Heart left ventricle (tissue), 13 donors: ENCODE measurements at regions not wholly inside any gene's neighbourhood (a gene's known extent, or its start where the extent isn't known, plus 50 kb on each side); places are given as distances from the start of the nearest gene placed in this dataset.

Source experiments
- POLR2A ChIP-seq, 2 donors: fragments of 450-650 bp; IDR thresholded peaks; one replicate each; pipeline ENCODE4 v1.6.1; 2017; ENCODE audit warnings: antibody characterized with exemption in 2 of 2, mild to moderate bottlenecking in 2 of 2, moderate library complexity in 2 of 2
- TF ChIP-seq, protein P1 (sequence below), 12 donors: fragments of 200-600 bp; sonication (generic) in 4 of 12; IDR thresholded peaks; one replicate each; pipeline versions ENCODE4 v1.5.0 to v1.8.0; 2018 to 2022; ENCODE audit warnings: antibody characterized with exemption in 12 of 12, mild to moderate bottlenecking in 5 of 12
- donor health status: ischemic (EF 13 %, LVEDD 7.1; RV severe dilation, severe dysfunction).
- donor health status: DM: no; HTN: yes; CAD: no.
- donor health status: DM: no; HTN: no; CAD: no.
- donor health status: ischemic (EF 25% LVEDD 6.9; RV normal size, moderate dysfunction).
- donor health status: ischemic (EF 25% LVEDD 5.7; RV mildly dilated, moderate dysfunction).
- donor health status: ischemic (EF 35%, LVEDD 5.7; RV mildly dilated, moderate dysfunction).
- donor health status: nonischemic (EF 11% LVEDD 7.7; RV severe dilation, severe dysfunction).
- donor health status: DM: yes; HTN: yes; CAD: no.
- donor health status: PGD.
- donor health status: ischemic (EF 29% LVEDD 5.4; RV normal size, mild dysfunction).
- donor health status: nonischemic (EF 23%, LVEDD 6.1; RV moderate dilation, normal function).

DNA sequence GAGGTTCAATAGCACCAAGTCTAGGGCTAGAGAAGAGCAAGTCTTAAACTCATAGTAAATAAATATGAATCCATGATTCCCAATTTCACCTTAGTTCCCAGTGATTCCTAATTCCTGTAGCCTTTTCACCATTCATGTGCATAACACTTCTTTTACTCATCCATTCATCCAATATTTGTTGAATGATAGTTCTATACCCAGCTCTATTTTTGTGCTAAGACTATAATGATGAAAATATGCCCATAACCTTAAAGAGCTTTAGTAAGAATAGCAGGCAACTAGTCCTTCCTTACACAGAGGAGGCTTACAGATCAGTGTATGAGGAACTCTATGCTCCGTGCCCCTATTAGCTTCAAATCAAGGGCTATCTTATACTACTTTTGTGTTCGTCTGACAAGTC is 280.2 kb upstream of the CHRM2 start:
- TF ChIP-seq, protein P1, sequence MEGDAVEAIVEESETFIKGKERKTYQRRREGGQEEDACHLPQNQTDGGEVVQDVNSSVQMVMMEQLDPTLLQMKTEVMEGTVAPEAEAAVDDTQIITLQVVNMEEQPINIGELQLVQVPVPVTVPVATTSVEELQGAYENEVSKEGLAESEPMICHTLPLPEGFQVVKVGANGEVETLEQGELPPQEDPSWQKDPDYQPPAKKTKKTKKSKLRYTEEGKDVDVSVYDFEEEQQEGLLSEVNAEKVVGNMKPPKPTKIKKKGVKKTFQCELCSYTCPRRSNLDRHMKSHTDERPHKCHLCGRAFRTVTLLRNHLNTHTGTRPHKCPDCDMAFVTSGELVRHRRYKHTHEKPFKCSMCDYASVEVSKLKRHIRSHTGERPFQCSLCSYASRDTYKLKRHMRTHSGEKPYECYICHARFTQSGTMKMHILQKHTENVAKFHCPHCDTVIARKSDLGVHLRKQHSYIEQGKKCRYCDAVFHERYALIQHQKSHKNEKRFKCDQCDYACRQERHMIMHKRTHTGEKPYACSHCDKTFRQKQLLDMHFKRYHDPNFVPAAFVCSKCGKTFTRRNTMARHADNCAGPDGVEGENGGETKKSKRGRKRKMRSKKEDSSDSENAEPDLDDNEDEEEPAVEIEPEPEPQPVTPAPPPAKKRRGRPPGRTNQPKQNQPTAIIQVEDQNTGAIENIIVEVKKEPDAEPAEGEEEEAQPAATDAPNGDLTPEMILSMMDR (IDR thresholded peaks at IDR 0.05), result no peak
- TF ChIP-seq POLR2A (IDR thresholded peaks at IDR 0.05), result no peak
